CD4-positive, alpha-beta T cell treated with Interleukin-17A for 4 hours (primary cell): ENCODE measurements at regions not wholly inside any gene's neighbourhood (a gene's known extent, or its start where the extent isn't known, plus 50 kb on each side); places are given as distances from the start of the nearest gene placed in this dataset.
"Not testable (repeated sequence)": the region's sequence is repeated elsewhere in the genome, so short reads cannot be mapped to it uniquely, and the experiment has no call there.

ENCODE experiments used
- DNase-seq: peaks from one replicate; pipeline ENCODE4 v3.0.0-alpha.2; 2020; ENCODE audit warnings: mixed read lengths

DNA sequence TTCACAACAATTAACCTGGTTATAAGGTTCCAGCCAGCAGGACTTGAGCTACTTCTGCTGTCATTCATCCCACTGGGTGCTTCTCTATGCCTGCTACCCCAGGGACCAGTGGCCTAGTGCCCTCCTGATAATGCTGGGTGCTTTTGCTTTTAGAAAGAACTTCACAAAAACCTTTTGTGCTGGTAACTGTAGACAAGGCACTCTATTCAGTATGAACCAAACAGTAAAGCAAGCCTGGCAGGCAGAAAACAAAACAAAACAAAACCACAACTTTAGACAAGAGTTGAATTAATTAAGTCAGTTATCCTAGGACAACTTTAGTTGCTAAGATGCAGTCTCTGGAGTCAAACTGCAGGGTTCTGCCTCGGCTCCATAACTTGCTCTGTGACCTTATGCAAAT is 61.9 kb upstream of the ADGRL2 start:
- no peak for DNase-seq

DNA sequence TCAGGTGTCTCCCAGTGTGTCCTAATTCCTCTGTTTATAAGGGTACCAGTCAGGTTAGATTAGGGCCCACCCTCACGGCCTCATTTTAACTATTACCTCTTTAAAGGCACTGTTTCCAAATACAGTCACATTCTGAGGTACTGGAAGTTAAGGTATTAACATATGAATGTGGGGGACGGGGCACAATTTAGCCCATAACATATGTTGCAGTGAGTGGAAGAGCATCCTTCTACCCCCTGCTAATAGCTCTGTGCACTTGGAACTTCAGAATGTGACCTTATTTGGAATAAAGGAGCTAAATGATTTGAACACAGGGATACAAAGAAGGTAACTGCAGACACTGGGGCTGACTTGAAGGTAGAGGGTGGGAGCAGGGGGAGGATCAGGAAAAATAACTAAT is 67.3 kb upstream of the ADGRL2 start:
- no peak for DNase-seq

DNA sequence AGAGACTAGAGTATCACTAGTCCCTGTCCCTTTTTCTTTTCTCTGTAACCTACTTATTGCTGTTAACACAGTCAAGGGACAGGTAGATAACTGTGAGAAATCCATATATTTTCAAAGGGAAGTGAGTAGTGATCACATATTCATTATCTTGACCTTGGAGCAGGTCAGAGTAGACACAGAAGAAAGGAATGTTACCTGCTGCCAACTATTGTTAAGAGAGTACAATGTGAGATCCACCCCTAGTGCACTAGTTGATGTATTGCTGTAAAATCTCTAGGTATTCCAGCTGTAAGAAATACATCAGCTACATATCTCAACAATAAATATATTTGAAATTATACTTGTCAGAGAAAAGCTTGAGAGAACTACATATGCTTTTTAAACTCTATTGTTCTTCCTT is 68.7 kb upstream of the ADGRL2 start:
- DNase-seq = no peak

DNA sequence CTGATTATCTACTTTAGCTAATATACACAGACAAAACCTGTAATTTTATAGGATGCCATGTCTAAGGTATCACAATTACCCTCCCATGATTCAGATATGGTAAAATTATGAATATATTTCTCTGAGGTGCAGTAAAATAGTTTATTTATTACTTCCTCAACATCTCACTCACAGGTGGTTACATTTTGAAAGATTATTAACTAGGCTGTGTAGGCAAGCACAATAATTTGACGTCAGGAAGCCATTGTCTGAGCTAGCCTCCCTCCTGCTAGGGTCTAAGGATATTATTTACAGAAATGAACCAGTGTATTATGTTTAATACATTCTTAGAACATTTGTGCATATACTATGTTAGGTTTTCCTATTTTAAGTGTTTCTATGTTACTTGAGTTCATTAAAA is 69.9 kb upstream of the ADGRL2 start:
- no peak for DNase-seq

DNA sequence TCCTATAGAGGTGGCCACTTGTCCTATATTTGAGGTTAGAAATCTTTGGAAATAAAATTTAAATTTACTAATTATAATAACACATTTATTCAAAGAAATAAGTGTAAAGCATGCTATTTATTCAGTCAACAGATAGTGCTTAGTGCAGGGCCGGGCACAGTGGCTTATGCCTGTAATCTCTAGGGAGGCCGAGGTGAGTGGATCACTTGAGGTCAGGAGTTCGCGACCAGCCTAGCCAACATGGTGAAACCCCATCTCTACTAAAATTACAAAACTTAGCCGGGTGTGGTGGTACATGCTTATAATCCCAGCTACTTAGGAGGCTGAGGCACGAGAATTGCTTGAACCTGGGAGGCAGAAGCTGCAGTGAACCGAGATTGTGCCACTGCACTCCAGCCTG is 70.4 kb upstream of the ADGRL2 start:
- not testable (repeated sequence) for DNase-seq

DNA sequence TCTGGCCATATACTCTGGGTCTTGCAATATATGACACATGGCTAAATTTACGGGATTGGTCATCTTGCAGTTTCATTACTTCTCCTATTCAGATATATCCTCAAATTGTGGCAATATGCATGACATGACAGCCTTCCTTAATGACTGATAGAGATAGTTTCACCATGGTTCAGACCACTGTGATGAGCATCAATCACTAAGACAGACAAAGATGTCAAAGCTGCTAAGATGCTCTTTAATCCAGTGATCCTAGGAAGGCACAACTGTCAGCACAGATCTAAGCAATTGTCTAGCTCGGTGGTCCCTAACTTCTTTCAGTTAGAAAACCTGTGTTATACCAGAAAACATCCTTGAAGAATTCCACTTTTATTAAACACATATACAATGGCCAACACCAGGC is 70.9 kb upstream of the ADGRL2 start:
- no peak for DNase-seq

DNA sequence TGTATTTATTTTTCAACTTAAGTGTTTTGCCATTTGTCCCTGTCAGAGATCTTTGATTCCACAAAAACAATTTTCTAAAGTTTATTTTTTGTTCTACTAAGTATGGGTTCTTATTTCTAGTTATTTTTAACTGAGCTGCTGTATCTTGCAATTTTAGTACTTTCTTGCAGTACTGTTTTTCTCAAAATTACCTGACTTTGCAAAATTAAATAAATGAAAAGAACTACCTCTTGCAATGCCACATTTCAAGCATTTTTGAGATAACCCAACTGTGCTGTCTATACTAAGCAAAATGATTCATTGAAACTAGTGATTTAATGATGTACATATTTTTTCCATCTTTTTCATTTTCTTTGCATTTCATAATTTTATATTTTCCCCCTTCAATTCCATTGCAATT is 71.5 kb upstream of the ADGRL2 start:
- no peak for DNase-seq

DNA sequence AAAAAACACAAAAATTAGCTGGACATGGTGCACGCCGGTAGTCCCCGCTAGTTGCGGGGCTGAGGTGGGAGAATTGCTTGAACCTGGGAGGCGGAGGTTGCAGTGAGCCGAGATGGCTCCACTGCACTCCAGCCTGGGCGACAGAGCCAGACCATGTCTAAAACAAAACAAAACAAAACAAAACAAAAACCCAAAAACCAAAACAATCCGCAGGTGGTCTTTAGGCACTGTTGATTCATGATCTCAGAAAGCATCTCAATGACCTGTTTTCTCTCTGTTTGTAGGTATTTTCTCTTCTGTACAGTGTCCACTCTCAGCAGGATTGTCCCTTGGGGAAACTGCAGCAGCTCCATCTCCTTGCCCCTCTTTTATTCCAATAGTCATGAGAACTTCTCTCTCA is 74.9 kb upstream of the ADGRL2 start:
- DNase-seq = no peak

DNA sequence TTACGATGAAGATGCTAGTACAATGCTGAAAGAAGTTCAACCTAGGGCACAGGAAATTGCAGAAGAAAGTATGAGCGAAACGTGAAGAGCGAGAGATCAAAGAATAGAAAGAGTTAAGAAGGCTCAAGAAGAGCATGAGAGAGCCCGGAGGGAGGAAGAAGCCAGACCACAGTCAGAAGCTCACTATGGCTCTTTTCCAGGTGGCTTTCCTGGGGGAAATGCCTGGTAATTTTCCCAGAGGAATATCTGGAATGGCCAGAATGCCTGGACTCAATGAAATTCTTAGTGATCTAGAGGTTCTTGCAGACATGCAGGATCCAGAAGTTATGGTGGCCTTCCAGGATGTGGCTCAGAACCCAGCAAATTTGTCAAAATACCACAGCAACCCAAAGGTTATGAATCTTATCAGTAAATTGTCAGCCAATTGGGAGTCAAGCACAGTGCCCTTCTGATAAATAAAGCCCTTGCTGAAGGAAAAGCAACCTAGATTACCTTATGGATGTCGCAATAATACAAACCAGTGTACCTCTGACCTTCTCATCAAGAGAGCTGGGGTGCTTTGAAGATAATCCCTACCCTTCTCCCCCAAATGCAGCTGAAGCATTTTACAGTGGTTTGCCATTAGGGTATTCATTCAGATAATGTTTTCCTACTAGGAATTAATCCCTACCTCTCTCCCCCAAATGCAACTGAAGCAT is 78.0 kb upstream of the ADGRL2 start:
- not testable (repeated sequence) for DNase-seq

DNA sequence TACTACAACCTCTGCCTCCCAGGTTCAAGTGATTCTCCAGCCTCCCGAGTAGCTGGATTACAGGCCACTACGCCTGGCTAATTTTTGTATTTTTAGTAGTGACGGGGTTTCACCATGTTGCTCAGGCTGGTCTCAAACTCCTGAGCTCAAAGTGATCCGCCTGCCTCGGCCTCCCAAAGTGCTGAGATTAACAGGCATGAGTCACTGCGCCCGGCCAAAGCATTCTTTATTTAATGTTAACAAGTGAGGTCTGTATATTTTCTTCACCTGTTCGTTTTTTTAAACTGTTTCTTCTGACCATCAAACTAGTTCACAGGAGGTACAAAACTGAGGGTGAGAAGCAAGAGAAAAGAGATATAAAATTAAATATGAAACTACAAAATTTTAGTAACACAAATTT is 80.5 kb upstream of the ADGRL2 start:
- not testable (repeated sequence) for DNase-seq

DNA sequence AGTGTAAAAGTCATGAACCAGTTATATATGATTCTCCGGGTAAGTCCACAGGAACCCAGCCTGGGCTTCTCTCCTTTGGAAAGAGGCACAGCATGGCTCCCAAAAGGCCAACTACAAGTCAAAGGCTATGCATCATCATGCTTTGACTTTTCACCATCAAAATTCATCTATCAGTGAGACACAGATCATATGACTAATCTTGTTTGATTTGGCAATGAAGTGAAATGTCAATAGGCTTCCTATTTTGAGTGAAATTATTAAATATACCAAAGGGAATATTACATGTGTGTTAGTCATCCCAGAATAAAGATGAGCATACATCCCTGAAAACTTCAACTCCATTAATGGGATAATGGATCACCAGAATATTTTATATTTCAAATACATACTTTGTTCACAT is 83.5 kb upstream of the ADGRL2 start:
- no peak for DNase-seq

DNA sequence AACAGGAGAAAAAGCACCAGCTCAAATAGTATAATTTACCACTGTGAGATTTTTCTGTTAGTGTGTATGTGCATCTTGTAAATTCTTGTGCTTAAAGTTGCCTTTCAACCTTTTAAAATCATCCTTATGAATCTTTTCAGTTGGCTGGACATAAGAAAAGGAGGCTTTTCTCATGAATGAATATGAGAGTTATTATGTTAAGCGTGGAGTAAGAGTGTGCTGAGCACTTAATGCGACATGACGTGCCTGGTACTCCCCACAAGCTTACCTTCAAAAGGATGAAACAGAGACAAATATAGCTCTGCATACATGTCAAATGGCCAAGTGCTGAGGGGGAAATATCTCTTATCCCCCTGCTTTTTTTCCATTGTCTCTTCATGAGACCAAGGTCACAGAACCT is 85.3 kb upstream of the ADGRL2 start:
- DNase-seq = no peak

DNA sequence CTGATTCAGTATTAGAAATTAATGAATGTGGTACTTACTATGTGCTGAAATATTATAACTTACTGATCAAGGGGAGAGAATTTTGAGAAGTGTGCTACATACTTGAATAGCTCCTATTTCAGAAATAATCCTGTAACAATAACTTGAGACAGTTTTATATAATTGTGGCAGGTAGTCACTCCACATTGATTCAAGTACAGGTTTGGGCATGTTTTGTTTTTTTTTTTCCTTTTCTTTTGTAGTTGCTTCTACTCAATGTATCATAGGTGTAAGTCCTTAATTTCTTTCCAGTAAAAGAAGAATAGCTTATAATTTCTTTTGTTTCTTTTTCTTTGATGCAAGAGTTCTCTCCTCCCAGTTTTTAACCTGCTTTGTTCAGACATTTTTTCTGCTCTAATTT is 86.1 kb upstream of the ADGRL2 start:
- no peak for DNase-seq

DNA sequence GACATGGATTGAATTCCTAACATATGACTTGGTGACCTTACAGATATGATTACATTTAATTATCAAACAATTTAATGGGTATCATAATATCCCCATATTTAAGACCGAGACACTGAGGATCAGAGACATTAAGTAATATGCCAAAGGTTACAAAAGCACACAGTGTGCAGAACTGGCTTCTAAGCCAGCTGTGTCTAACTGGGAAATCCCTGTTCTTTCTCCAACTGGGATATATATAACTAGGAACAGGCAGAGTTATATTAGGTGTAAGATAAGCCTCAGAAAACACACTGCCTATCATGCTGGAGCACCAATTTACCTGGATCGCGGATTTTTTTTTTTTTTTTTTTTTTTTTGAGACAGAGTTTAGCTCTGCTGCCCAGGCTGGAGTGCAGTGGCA is 88.3 kb upstream of the ADGRL2 start:
- no peak for DNase-seq

DNA sequence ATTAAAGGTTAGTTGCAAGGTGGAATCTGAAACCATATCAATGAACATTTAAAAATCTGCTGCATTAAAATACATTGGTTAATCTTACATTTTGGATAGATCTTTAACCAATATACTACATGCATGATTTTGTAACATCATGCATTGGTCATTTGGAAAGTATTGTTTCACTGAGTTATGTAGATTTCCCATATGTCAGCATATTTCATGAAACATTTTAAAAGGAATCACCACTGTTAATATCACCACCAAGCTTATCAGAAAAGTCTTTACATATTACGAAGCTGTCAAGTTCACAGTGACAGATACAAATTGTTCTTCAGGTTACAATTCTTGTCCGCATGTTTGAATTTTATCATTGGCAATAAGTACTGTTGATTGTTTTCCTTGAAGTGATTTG is 89.9 kb upstream of the ADGRL2 start:
- no peak for DNase-seq

DNA sequence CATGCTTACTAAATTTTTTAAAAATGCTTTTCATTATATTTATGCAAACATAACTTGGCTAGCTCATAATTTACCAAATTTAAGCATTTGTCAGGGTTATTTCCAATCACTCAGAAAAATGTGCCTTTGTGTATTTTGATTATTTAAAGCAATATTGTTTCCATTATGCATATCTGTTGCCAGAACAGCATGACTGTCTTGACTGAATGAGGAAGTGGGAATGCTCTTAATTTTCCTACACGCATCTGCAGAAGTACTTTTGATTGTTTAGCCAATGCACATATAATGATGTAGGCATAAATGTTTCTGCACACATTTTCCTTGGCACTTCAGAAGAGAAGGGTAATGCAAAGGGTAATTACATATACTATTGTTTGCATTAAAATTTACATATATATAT is 92.5 kb upstream of the ADGRL2 start:
- DNase-seq = no peak

DNA sequence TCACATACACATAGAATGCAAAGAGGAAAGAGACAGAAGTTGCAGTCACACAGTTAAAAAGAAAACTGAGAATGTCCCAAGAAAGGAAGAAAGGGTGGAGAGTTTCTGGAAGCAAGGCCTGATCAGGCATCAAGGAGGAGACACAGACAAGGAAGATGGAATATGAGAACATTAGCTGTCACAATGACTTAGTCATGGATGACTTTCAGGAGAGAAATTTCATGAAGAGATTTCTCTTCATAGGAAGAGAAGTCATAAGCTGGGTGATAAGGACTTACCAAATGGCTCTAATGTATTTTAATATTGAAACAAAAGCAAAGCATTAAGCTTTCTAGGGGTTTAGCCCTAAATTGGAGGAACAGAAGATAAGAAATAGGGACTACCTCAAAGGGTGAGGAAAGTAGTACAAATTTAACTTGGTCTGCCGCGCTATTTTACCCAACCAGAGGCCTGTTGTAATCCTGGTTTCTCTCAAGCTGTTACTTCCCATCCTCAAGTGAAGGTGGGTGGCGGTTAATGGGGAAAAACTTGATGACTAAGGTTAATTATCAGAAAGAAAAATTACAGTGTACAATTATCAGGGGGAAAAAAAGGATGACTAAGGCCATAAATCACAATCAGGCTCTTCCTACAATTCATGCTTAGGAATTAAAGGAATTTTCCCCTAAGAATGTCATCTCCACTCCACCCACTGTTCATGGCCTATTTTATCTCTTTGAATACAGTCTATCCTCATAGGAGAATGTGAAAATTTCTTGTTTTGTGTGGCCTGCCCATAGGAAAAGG is 93.9 kb upstream of the ADGRL2 start:
- DNase-seq = no peak

DNA sequence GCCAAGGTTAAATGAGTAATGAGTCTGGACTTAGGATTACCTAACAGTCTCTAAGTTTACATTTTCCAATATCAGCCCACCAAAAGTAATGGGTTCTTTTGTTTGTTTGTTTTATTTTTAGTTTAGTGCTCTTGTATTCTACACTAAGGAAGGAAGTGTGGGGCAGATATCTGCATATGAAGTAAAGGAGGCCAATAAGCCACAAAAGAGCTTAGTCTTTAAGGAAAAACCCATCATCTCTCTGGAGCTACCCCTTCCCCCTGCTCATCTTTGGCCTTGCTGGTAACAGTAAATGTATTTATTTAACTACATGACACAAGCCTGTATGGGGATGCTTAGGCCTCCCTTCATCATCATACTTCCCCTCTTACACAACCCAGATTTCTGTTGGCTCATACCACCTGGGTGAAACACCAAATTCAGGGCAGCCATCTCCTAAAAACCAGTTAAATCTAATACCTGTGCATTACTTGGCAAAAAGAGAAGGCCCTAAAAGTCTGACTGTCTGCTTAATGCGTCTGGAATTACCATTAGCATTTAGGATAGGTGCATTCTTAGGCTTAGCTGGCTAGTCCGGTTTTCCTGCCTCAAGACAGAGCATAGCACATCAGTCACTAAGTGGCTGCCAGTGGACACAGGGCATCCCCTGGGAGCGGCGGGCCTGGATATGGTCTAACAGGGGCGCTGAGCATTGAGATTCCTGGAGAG is 96.8 kb upstream of the ADGRL2 start:
- no peak for DNase-seq

DNA sequence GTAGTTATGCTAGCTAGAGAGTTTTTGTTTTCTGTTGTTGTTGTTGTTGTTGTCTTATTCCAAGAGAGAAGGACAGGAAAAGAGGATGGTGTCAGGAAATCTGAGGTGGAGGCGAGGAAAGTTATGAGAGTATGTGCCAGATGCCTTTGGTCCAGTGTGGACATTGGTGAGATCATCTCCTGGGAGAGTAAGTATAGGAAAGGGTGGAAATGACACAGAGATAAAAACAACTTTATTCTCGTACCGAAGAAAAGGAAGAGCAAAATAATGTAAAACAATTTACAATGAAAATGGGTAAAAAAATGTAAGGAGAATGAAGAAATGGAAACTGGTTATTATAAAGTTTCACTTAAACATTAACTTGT is 97.4 kb upstream of the ADGRL2 start:
- DNase-seq = no peak

DNA sequence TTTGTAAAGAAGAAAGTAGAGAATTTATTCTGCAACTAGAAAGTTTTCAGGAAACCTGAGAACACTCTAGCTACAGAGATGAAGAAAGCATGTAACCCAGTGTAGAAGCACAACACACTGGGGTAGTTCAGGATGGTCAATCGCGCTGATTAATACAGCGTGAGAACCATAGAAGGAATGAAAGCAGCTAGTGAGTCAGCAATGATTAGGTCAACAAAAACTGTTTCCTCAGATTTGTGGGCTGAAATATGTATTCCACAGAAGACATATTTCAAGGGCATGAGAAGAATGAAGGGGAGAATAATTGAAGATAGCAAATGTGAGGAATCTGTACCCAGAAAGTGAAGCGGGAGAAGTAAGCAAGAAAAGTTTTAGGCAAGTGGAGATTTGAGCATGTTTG is 97.8 kb upstream of the ADGRL2 start:
- DNase-seq = no peak

DNA sequence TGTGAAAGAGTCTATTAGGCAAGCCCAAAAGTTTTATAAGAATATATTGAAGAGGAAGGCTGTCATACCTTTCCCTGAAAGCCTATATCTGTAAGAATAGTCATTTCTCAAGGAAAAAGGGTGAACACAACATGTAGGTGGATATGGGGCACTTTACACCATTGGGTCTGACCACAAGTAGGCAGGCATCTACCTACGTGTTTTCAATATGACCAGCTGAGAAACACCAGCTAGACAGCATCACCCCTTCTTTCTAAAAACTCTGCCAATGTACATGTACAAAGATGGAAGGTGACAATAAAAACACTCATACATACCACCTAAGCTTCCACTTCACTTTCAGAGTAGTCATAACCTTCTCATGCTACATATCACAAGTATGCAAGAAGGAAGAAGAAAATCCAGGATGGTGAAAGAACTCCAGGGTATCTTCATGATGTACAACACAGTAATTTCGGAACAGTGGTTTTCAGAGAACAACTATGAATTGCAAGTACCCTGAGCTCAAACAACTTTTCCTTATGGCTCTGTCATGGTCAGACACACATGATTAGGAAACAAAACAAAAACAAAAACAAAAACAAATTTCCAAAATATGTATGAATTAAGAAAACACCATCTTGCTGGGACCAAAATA is 98.5 kb upstream of the ADGRL2 start:
- DNase-seq = no peak

DNA sequence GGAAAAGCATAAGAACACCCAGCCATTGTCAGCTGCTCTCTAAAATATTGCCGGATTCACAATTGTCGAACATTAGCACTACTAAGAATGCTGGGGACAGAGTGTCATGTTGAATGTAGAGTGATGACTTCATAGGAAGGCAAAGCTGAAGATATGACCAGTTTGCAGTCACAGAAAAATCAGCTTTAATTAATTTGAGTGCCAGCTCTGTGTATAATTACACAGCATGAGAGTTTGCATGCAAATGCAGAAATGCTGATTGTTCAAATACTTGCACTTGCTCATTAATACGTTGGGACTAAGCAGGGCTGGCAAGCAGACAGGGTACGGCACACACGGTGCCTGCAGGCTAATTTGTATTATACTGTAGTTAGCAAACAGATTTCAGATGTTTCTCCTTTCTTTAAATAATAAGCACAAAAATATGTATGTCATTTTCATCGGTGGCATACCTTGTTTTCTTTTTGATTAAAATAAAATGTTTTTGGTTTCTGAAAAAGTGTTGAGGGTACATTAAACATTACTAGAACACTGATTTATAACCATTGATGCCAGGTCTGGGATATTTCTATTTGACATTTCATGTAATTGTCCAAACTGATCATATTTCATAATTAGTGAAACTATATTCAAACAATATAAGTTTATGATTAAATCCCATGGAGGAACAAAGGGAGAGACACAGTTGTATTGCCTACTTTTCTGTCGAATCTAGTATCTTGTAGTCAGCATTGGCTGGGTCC is 99.8 kb upstream of the ADGRL2 start:
- no peak for DNase-seq

DNA sequence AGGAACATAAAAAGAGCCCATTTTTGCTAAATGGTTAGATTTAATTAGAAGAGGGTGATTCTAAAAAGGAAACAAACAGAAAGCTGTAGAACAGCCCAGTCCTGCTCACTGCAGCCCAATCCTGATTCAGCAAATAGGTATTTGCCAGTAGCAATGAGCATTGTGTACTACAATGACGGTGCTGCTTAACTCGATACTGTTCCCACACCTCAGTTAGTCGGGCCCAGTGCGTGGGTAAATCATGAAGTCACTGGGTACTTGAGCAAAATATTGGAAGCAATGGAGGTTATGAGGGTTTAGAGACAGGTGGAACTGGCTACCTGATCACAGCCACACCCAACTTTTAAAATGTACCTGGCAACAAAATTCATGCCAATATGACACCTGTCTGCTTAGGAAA is 101.5 kb upstream of the ADGRL2 start:
- DNase-seq = no peak
